Aorta (tissue), 5 donors: ENCODE measurements at regions not wholly inside any gene's neighbourhood (a gene's known extent, or its start where the extent isn't known, plus 50 kb on each side); places are given as distances from the start of the nearest gene placed in this dataset.

Experiments used
- ATAC-seq: fragments of 200-7000 bp; cut with Tn5 transposase; one replicate; pipeline ENCODE4 v1.9.1; 2022; ENCODE audit warnings: moderate library complexity; ENCODE audit not compliant: low FRiP score
- DNase-seq, 2 donors: peaks; one replicate each; pipeline ENCODE4 v3.0.0-alpha.2; 2020
- H3K27ac ChIP-seq, 2 donors: one replicate each; pipeline ENCODE4 v1.5.1; 2013; ENCODE audit warnings: low read length in 2 of 2, mild to moderate bottlenecking in 2 of 2, moderate library complexity in 2 of 2, control low read depth in 1 of 2, inconsistent platforms in 1 of 2, low read depth in 1 of 2
- H3K27me3 ChIP-seq, 2 donors: one replicate each; pipeline ENCODE4 v1.6.1; 2013; ENCODE audit warnings: control low read depth in 1 of 2, low read length in 1 of 2, mild to moderate bottlenecking in 1 of 2, moderate library complexity in 1 of 2; ENCODE audit not compliant: insufficient read depth in 2 of 2, control insufficient read depth in 1 of 2
- H3K36me3 ChIP-seq, 2 donors: one replicate each; pipeline ENCODE4 v1.6.1; 2013; ENCODE audit warnings: control low read depth in 1 of 2, low read length in 1 of 2, mild to moderate bottlenecking in 1 of 2; ENCODE audit not compliant: insufficient read depth in 2 of 2, control insufficient read depth in 1 of 2
- H3K4me1 ChIP-seq, 2 donors: one replicate each; pipeline ENCODE4 v1.6.1; 2013; ENCODE audit warnings: low read length in 2 of 2, control low read depth in 1 of 2, mild to moderate bottlenecking in 1 of 2, moderate library complexity in 1 of 2; ENCODE audit not compliant: insufficient read depth in 2 of 2, control insufficient read depth in 1 of 2
- H3K4me3 ChIP-seq, 2 donors: one replicate each; pipeline ENCODE4 v1.5.1; 2013; ENCODE audit warnings: low read length in 2 of 2, control low read depth in 1 of 2, mild to moderate bottlenecking in 1 of 2
- H3K9me3 ChIP-seq: one replicate; pipeline ENCODE4 v1.6.1; 2013; ENCODE audit warnings: mild to moderate bottlenecking, low read length; ENCODE audit not compliant: control insufficient read depth
- WGBS, 2 donors: extraction: QIAGEN DNeasy Blood & Tissue Kit; methylation state at CpG; one replicate each; pipeline ENCODE4 v1.1.7; 2013; 5-methylcytosine and 5-hydroxymethylcytosine counted together
- intact Hi-C, 2 donors: fragments of 100-400 bp; cut with DNase I; formaldehyde crosslinking; loops; one replicate each; pipeline versions ENCODE4 v1.14.2 to v1.15.0; 2022
- donor health status: healthy with polysubstance abuse.
- donor health status: Bipolar disorder and iron deficiency.
- donor health status: DM: no; HTN: no; CAD: no.
- donor health status: DM: no; HTN: no; CAD: no.
- donor health status: DM: yes; HTN: yes; CAD: no.

GRCh38 chr6:144639654-144640053 is 354.5 kb downstream of the UTRN start:
- DNase-seq (no peak), ATAC-seq (no peak)
- no peaks in the 10 kb centered on the region for H3K36me3 ChIP-seq
- intact Hi-C loops, result no loop called here
- no peak overlapping the region for H3K27ac ChIP-seq
- H3K27me3 ChIP-seq, result no peaks in the 10 kb centered on the region
- 55 to 60% methylated on average over 1 of the region's 1 CpG for WGBS, 2 donors
- no peak overlapping the region for H3K4me3 ChIP-seq
- H3K4me1 ChIP-seq, result no peaks in the 10 kb centered on the region
- H3K9me3 ChIP-seq, result no peaks in the 10 kb centered on the region

GRCh38 chr6:144641286-144641685 is 356.2 kb downstream of the UTRN start:
- WGBS, 2 donors, result 83 to 96% methylated on average over 1 of the region's 1 CpG
- intact Hi-C loops, result no loop called here

GRCh38 chr6:144644776-144645175 is 359.6 kb downstream of the UTRN start:
- H3K27me3 ChIP-seq, result no peaks in the 10 kb centered on the region
- H3K27ac ChIP-seq, result no peak overlapping the region
- no peaks in the 10 kb centered on the region for H3K9me3 ChIP-seq
- H3K4me1 ChIP-seq, result peaks cover 0 to 2% of the 10 kb centered on the region in 2 donors
- no peak for DNase-seq
- 71 to 77% methylated on average over 1 of the region's 1 CpG for WGBS, 2 donors
- no peak overlapping the region for H3K4me3 ChIP-seq
- H3K36me3 ChIP-seq, result no peaks in the 10 kb centered on the region
- intact Hi-C loops, result no loop called here
- no peak for ATAC-seq

More at GRCh38 chr6:144641286-144641685, 356.2 kb downstream of the UTRN start:
- H3K4me1 ChIP-seq, result no peaks in the 10 kb centered on the region
- no peak for ATAC-seq
- DNase-seq, result no peak
- H3K36me3 ChIP-seq, result no peaks in the 10 kb centered on the region
- H3K27ac ChIP-seq, result no peak overlapping the region
- no peaks in the 10 kb centered on the region for H3K27me3 ChIP-seq
- H3K9me3 ChIP-seq, result no peaks in the 10 kb centered on the region
- H3K4me3 ChIP-seq, result no peak overlapping the region

- Histone ChIP-seq H3K36me3 (no peaks in the 10 kb centered on the region), H3K27me3 (no peaks in the 10 kb centered on the region), H3K4me1 (peaks cover 0 to 2% of the 10 kb centered on the region in 2 donors), H3K27ac (no peak overlapping the region), H3K9me3 (no peaks in the 10 kb centered on the region), H3K4me3 (no peak overlapping the region)
- WGBS, 2 donors, result 71 to 78% methylated on average over 4 of the region's 4 CpGs
- intact Hi-C loops, result no loop called here
- no peak for DNase-seq
- ATAC-seq, result no peak
These were observed 361.2 kb downstream of the UTRN start for GRCh38 chr6:144646093-144647056.

GRCh38 chr6:144647406-144647964 is 362.4 kb downstream of the UTRN start:
- H3K9me3 ChIP-seq, result no peaks in the 10 kb centered on the region
- no peaks in the 10 kb centered on the region for H3K27me3 ChIP-seq
- H3K27ac ChIP-seq, result no peak overlapping the region
- 96% methylated on average over 6 of the region's 6 CpGs for WGBS, 2 donors
- DNase-seq, result no peak
- H3K36me3 ChIP-seq, result no peaks in the 10 kb centered on the region
- peaks cover 0 to 2% of the 10 kb centered on the region in 2 donors for H3K4me1 ChIP-seq
- H3K4me3 ChIP-seq, result no peak overlapping the region
- intact Hi-C loops, result no loop called here
- no peak for ATAC-seq

GRCh38 chr6:144647971-144648651 is 363.0 kb downstream of the UTRN start:
- no peaks in the 10 kb centered on the region for H3K27me3 ChIP-seq
- DNase-seq (no peak), ATAC-seq (no peak)
- H3K9me3 ChIP-seq, result no peaks in the 10 kb centered on the region
- whole genome bisulfite sequencing, 2 donors, result 33 to 35% methylated on average over 3 of the region's 3 CpGs
- no peaks in the 10 kb centered on the region for H3K36me3 ChIP-seq
- intact Hi-C loops, result no loop called here
- H3K4me1 ChIP-seq, result peaks cover 0 to 2% of the 10 kb centered on the region in 2 donors
- H3K4me3 ChIP-seq, result no peak overlapping the region
- no peak overlapping the region for H3K27ac ChIP-seq

GRCh38 chr6:144649085-144649484 is 363.9 kb downstream of the UTRN start:
- intact Hi-C loops, result no loop called here
- Histone ChIP-seq H3K4me3 (no peak overlapping the region), H3K4me1 (peaks cover 0 to 2% of the 10 kb centered on the region in 2 donors), H3K27ac (no peak overlapping the region), H3K27me3 (no peaks in the 10 kb centered on the region), H3K9me3 (no peaks in the 10 kb centered on the region), H3K36me3 (no peaks in the 10 kb centered on the region)
- ATAC-seq, result no peak
- WGBS, 2 donors, result 71 to 72% methylated on average over 2 of the region's 2 CpGs
- DNase-seq, result no peak

- Histone ChIP-seq H3K9me3 (no peaks in the 10 kb centered on the region), H3K4me3 (no peak overlapping the region), H3K27ac (no peak overlapping the region), H3K36me3 (no peaks in the 10 kb centered on the region), H3K27me3 (no peaks in the 10 kb centered on the region), H3K4me1 (peaks cover 0 to 2% of the 10 kb centered on the region in 2 donors)
- no peak for DNase-seq
- WGBS, 2 donors, result 89 to 94% methylated on average over 3 of the region's 3 CpGs
- intact Hi-C loops, result no loop called here
- ATAC-seq, result no peak
These were observed 366.1 kb downstream of the UTRN start for GRCh38 chr6:144651234-144651633.
